Right lobe of liver (tissue), 6 donors: ENCODE measurements at regions not wholly inside any gene's neighbourhood (a gene's known extent, or its start where the extent isn't known, plus 50 kb on each side); places are given as distances from the start of the nearest gene placed in this dataset.

Experiments
- ATAC-seq, 4 donors: fragments of 200-7000 bp; cut with Tn5 transposase; one replicate each; pipeline ENCODE4 v1.9.1; 2020; ENCODE audit warnings: mild to moderate bottlenecking in 4 of 4, moderate library complexity in 4 of 4
- DNase-seq, 3 donors: peaks; one replicate each; pipeline ENCODE4 v3.0.0-alpha.2; 2020
- H3K27ac ChIP-seq, 3 donors: fragments of 200-600 bp; one replicate each; pipeline ENCODE4 v1.8.0; 2022
- H3K27me3 ChIP-seq, 2 donors: fragments of 200-600 bp; one replicate each; pipeline ENCODE4 v1.8.0; 2022
- H3K36me3 ChIP-seq, 4 donors: fragments of 200-600 bp; sonication (generic) in 1 of 4; one replicate each; pipeline versions ENCODE4 v1.5.1 to v1.8.0; 2017 to 2022; ENCODE audit warnings: control low read depth in 1 of 4
- H3K4me1 ChIP-seq, 4 donors: fragments of 200-600 bp; sonication (generic) in 1 of 4; one replicate each; pipeline versions ENCODE4 v1.5.1 to v1.8.0; 2017 to 2022; ENCODE audit warnings: control low read depth in 1 of 4
- H3K4me3 ChIP-seq, 3 donors: fragments of 200-600 bp; one replicate each; pipeline ENCODE4 v1.8.0; 2022
- H3K9me3 ChIP-seq, 4 donors: fragments of 200-600 bp; sonication (generic) in 1 of 4; one replicate each; pipeline versions ENCODE4 v1.5.1 to v1.8.0; 2017 to 2022; ENCODE audit warnings: control low read depth in 1 of 4
- CTCF ChIP-seq, 4 donors: fragments of 200-600 bp in 3 of 4; fragments of 450-650 bp in 1 of 4; IDR thresholded peaks; one replicate each; pipeline versions ENCODE4 v1.5.1 to v1.8.0; 2016 to 2022; ENCODE audit warnings: antibody characterized with exemption in 4 of 4, mild to moderate bottlenecking in 2 of 4
- POLR2A ChIP-seq: fragments of 450-650 bp; IDR thresholded peaks from one replicate; pipeline ENCODE4 v1.6.1; 2017; ENCODE audit warnings: antibody characterized with exemption, mild to moderate bottlenecking
- WGBS: methylation state at CpG from one replicate; pipeline ENCODE4 v1.1.6; 2018; ENCODE audit warnings: low coverage, low lambda C conversion rate; ENCODE audit not compliant: insufficient coverage; ENCODE audit errors: missing lambda C conversion rate; 5-methylcytosine and 5-hydroxymethylcytosine counted together
- intact Hi-C, 2 donors: fragments of 100-400 bp; cut with DNase I; formaldehyde crosslinking; loops; one replicate each; pipeline versions ENCODE4 v1.11.2 to v1.14.1; 2022
- donor health status: DM: no; HTN: yes; CAD: no.
- donor health status: DM: no; HTN: no; CAD: no.
- donor health status: DM: no; HTN: no; CAD: no.
- donor health status: DM: no; HTN: yes; CAD: no.
- donor health status: DM: no; HTN: yes; CAD: no.

- intact Hi-C loops = loop anchor here in 1 of 2 donors (10.0 kb wide), 1 partner anchor 1265 kb away; the partner anchor contains the start of gene ID2
- WGBS = 13% methylated on average over 1 of the region's 1 CpG
- DNase-seq = no peak
These were observed 502.7 kb downstream of the RNF144A start for GRCh38 chr2:7419814-7420311.

DNA sequence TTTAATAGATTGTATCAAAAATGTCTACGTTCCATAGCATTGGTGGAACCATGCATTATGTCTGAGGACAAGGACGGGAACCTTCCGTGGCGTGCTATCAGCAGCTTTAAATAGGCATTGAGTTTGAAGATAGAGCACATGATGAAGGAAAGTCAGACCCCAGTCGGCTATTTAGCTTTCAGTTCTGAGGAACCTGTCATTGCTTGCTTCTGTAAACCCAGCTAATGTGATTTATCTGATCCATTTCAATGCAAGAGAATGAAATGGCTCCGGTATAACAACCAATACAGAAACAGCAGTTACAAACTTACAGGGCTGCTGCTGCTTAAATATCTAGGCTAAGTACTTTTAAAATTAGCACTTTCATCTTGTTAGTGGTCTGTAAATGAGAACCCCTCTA, 503.3 kb downstream of the RNF144A start:
- Histone ChIP-seq H3K27me3 (peaks cover 0 to 4% of the 10 kb centered on the region in 2 donors), H3K27ac (no peak overlapping the region), H3K36me3 (no peaks in the 10 kb centered on the region), H3K4me1 (peaks cover 0 to 6% (median 0%) of the 10 kb centered on the region in 4 donors), H3K9me3 (no peaks in the 10 kb centered on the region), H3K4me3 (no peak overlapping the region)
- DNase-seq (no peak), ATAC-seq (no peak)
- intact Hi-C loops = loop anchor here in 1 of 2 donors (10.0 kb wide), 1 partner anchor 1264 kb away; the partner anchor contains the start of gene ID2
- WGBS = 72% methylated on average over 6 of the region's 6 CpGs
- TF ChIP-seq POLR2A (no peak), CTCF (IDR thresholded peaks at IDR 0.05) (no peak)

More at GRCh38 chr2:7419814-7420311, 502.7 kb downstream of the RNF144A start:
- no peaks in the 10 kb centered on the region for H3K9me3 ChIP-seq
- peaks cover 0 to 6% (median 0%) of the 10 kb centered on the region in 4 donors for H3K4me1 ChIP-seq
- no peak overlapping the region for H3K27ac ChIP-seq
- peak in 1 of 4 donors; percentile 58 for ATAC-seq
- no peaks in the 10 kb centered on the region for H3K27me3 ChIP-seq
- H3K36me3 ChIP-seq = no peaks in the 10 kb centered on the region
- TF ChIP-seq CTCF (IDR thresholded peaks at IDR 0.05) (no peak), POLR2A (no peak)
- H3K4me3 ChIP-seq = no peak overlapping the region

- no peak overlapping the region for H3K27ac ChIP-seq
- no peak for TF ChIP-seq POLR2A
- no peak for TF ChIP-seq CTCF (IDR thresholded peaks at IDR 0.05)
- no peaks in the 10 kb centered on the region for H3K36me3 ChIP-seq
- no peak overlapping the region for H3K4me3 ChIP-seq
- DNase-seq = no peak
- no peaks in the 10 kb centered on the region for H3K9me3 ChIP-seq
- 61% methylated on average over 3 of the region's 4 CpGs for WGBS
- no peaks in the 10 kb centered on the region for H3K4me1 ChIP-seq
- intact Hi-C loops = loop anchor here in 1 of 2 donors (10.0 kb wide), 1 partner anchor 1260 kb away; the partner anchor contains the start of gene ID2
- no peak for ATAC-seq
- peaks cover 0 to 4% of the 10 kb centered on the region in 2 donors for H3K27me3 ChIP-seq
These were observed 507.3 kb downstream of the RNF144A start for GRCh38 chr2:7424481-7424880.

DNA sequence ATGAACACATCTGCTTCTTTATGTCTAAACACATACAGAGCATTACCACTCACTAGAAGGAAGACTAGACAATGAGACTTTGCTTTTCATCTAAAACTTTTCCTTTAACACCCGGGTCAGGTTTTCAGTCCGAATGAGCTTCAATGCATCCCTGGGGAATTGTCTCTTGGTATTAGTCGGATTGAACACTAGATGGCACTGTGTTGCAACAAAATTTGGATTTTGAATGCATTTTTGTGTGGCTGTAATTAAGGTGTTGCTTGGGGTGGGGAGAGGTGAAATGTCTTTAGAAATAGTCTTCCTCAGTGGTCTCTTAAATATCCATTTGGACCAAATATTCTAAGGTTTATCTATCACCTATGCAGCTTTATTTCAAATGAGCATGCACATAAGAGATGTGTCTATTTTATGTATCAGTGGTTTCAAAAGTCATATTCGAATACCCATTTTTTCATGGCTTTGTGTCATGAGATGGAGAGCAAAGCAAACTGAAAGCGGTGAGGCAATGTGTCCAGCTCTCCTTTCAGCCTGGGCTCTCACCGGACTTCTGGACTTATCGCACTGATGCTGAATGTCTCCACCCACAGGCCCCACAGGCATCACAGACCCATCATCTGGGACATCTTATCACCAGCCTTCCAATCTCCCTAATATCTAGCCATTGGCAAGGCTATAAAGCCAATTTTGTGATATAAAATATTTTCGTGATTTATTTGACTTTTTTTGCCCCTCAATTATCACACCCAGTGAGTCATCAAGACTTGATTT, 510.3 kb downstream of the RNF144A start:
- WGBS = 23% methylated on average over 8 of the region's 8 CpGs
- H3K27ac ChIP-seq = no peak overlapping the region
- peaks cover 0 to 4% of the 10 kb centered on the region in 2 donors for H3K27me3 ChIP-seq
- peak; percentile 63 to 80 (median 72) for ATAC-seq
- H3K4me1 ChIP-seq = peaks cover 0 to 5% (median 0%) of the 10 kb centered on the region in 4 donors
- intact Hi-C loops = loop anchor here in 1 of 2 donors (10.0 kb wide), 1 partner anchor 1257 kb away; the partner anchor contains the start of gene ID2
- no peak overlapping the region for H3K4me3 ChIP-seq
- H3K9me3 ChIP-seq = no peaks in the 10 kb centered on the region
- no peak for DNase-seq
- H3K36me3 ChIP-seq = no peaks in the 10 kb centered on the region
- peak; percentile 65 to 77 (median 73) for TF ChIP-seq CTCF (IDR thresholded peaks at IDR 0.05)
- no peak for TF ChIP-seq POLR2A
